Tongue (tissue), 1 donor: ENCODE measurements at regions not wholly inside any gene's neighbourhood (a gene's known extent, or its start where the extent isn't known, plus 50 kb on each side); places are given as distances from the start of the nearest gene placed in this dataset.

Experiments
- DNase-seq: peaks from one replicate; pipeline ENCODE4 v3.0.0-alpha.2; 2015

GRCh38 chr3:151992326-151993041, 119.0 kb downstream of the SUCNR1 start:
- no peak for DNase-seq

DNA sequence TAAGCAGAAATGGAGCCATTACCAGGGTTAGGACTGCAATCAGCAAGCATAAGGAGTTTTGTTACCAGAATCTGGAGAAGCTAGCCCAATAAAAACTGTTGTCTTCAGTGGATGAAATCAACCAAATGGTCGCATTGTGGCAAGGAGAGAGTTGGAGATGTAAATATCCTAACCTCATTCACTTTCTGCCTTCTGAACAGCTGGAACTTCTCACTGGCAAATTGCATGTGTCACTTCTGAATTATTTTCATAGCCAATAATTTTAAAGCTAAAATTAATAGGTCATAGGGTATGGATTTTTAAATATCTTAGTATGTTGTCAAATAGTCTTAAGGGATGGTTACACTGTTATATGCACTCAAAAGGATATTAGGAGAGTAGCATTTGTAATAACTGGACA, 121.6 kb downstream of the SUCNR1 start:
- no peak for DNase-seq

GRCh38 chr3:151998744-151999143, 125.3 kb downstream of the SUCNR1 start:
- no peak for DNase-seq

- no peak for DNase-seq
Measured at GRCh38 chr3:151999936-152000335, 126.5 kb downstream of the SUCNR1 start.

- DNase-seq = no peak
Measured at GRCh38 chr3:152011812-152012735, 138.6 kb downstream of the SUCNR1 start.

DNA sequence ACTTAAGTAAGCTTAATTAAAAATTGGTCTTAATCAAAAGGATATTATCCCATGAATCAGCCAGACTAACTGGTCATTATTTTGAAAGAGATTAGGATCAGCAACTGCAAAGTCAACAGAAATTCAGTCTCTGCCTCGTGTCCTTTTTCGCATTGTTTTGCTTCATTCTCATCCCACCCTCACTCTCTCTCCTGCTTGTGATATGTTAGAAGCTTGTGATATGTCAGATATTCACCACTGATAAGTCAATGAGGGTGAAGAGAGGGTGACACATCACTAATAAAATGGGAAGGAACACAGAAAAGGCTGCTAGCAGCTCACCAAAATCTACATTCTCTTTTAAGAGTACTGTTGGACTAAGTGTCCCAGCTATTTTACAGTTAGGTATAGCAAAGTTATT, 146.1 kb downstream of the SUCNR1 start:
- no peak for DNase-seq

GRCh38 chr3:152021951-152022461, 148.6 kb downstream of the SUCNR1 start:
- DNase-seq = no peak

DNA sequence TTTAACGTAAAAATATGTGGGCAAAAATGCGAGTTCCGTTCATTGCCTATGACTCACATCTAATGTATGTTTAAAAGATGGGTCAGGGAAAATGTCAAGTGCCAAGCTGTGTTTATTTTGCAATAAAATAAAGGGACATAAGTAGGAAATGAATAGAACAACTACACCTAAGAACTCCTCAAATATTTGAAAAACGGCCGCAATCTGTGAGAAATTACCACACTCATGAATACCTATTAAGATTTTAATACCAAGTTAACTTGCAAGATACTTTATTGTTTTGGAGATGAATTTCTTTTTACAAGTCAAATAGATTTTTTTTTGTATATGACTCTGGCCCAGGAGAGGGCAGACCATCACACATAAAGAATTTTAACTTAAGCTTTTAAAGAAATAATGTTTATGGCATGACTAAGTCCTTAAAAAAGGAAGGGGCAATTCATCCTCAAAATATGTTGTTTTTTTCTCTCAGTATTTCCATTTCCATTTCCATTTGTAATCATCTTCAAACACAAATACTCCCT, 152.7 kb downstream of the SUCNR1 start:
- peak; percentile 11 for DNase-seq

DNA sequence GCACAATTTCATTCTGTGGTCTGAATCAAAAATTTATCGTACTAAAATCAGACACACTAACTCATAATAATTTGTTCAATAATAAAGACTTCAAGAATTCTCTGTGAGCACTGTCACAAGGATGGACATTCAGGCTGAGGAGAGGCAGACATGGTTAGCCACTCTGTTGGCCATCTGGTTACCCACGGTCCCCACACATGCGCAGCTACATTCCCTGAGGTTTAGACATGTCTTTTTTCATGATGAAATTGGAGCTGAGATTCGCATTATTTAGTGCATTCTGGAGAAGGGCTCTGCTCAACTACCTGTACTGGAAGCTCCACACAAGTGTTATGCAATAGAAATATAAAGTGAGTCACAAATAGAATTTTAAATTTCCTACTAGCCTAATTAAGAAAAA, 156.9 kb downstream of the SUCNR1 start:
- DNase-seq = no peak

DNA sequence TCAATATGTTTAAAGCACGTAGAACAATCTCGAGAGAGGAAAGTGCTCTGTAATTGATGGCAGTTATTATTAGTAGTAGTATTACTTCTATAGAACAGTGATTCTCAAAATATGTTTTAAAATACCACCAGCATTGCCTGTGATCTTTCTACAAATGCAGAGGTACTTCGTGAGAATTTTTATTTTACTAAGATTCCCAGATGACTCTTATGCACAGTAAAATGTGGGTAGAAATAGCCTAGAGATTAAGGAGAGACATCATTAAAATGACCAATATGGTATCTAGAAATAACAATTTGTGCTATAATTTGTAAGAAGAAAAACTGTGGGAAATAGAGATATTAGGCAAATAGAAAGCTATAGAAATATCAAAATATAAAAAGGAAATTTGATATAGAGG, 157.9 kb downstream of the SUCNR1 start:
- DNase-seq = no peak

DNA sequence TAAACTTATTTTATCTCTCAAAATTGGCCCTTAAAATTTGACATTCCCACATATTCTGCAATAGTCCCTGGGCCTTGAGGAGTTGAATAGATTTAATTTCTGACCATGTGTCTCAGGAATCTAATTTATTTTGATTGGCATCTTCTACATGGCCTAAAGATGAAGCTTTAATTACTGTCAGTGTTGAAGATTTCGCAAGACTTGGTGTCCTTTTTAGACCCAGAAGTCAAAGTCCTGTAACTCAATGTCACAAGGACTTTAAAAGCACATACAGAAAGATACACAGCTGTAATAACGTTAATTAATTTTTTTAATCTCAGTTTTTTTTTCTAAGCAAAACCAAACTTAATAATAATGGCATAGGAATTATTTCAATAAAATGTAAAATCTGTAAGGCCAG, 163.9 kb downstream of the SUCNR1 start:
- DNase-seq = no peak

DNA sequence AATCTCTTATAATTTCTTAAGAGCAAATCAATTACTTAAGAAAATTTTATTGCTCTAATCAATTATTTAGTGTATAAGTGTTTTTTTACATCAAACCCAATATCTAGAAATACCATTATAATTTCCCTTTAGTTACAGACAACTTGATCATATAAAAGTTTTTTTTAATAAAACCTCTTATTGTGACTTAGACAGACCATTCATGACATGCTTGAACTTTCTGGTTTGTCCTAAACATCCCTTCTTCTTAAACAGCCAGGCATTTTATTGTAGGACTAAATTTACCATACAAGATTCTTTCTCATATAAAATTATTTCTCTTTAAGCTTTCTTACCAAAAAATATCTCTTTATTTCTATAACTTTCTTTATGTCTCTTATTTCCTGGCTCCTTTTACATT, 164.5 kb downstream of the SUCNR1 start:
- no peak for DNase-seq

DNA sequence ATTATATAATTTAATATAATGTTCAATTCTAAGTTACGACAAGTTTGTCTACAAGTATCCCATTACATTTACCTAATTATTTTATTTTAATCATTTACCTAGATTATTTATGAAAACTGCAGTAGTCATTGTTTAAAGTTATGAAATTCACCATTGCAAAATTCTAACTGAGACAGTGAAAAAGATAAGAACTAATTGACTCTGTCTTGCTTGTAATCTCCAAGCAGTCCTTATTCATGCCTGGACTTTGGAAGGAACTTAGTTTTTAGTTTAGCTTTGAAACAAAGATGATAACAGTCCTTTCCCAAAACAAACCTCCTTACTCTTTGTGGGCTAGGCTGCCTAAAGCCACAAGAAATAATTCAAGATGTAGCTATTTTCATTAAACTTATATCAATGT, 165.0 kb downstream of the SUCNR1 start:
- no peak for DNase-seq

- no peak for DNase-seq
Measured at GRCh38 chr3:152039887-152040286, 166.4 kb downstream of the SUCNR1 start.

GRCh38 chr3:152040319-152040718, 166.9 kb downstream of the SUCNR1 start:
- DNase-seq = no peak

GRCh38 chr3:152043620-152044019, 170.2 kb downstream of the SUCNR1 start:
- DNase-seq = no peak

- no peak for DNase-seq
Measured at GRCh38 chr3:152046280-152046679, 172.8 kb downstream of the SUCNR1 start.

DNA sequence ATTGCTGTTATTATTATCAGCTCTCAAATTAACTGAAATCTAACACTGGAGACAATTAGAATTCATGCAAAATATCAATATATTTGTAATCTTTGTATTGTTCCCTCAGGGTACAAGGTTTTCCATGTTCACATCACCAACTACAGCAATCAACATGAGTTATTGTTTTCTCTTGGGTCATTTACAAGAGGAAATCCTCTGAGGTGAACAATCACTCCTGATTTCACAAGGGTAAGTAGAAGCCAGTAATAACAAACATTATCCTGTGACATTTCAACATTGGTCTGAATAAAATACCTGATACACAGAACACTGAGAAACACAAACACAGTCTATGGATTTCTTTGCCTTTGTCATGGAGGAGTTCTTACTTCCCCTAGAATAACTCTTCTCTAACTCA, 174.0 kb downstream of the SUCNR1 start:
- DNase-seq = no peak

DNA sequence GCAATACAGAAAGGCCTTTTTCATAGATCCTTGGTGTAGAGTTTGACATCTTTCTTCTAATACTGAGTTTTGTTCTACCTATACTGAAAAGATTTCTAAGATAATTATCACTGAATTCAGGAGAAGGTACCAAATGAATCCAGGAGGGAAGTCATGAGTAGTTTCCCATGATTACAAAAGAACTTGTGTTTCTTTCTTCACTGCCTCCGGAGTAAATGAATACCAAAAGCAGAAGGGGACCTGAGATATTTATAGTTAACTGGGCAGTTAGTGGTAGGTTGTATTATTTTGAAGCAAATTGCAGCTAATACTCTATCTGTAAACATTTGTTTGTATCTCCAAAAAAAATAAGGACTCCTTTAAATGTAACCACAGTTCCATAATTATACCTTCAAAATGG, 175.4 kb downstream of the SUCNR1 start:
- DNase-seq = no peak

GRCh38 chr3:152050903-152051302, 177.5 kb downstream of the SUCNR1 start:
- no peak for DNase-seq

GRCh38 chr3:152051501-152052404, 178.3 kb downstream of the SUCNR1 start:
- no peak for DNase-seq

GRCh38 chr3:152053866-152054265, 180.4 kb downstream of the SUCNR1 start:
- DNase-seq = no peak
